HL-60 (cell line): ENCODE measurements at regions not wholly inside any gene's neighbourhood (a gene's known extent, or its start where the extent isn't known, plus 50 kb on each side); places are given as distances from the start of the nearest gene placed in this dataset.

Experiments used
- DNase-seq, 2 experiments: peaks; one replicate each; pipeline ENCODE4 v3.0.0-alpha.2; 2010 to 2020; ENCODE audit warnings: low read depth in 1 of 2, low spot score in 1 of 2
- H3K27ac ChIP-seq: fragments of 250-450 bp; sonication (Bioruptor Pico); replicated peaks from 2 replicates; pipeline ENCODE4 v1.5.1; 2020; ENCODE audit warnings: mild to moderate bottlenecking, moderate library complexity
- H3K27me3 ChIP-seq: fragments of 250-450 bp; sonication (Bioruptor Pico); 2 replicates; pipeline ENCODE4 v1.5.1; 2021; ENCODE audit warnings: mild to moderate bottlenecking, moderate library complexity; ENCODE audit not compliant: insufficient read depth, poor library complexity, severe bottlenecking
- H3K4me3 ChIP-seq: replicated peaks from 2 replicates; pipeline ENCODE4 v1.5.1; 2011; ENCODE audit warnings: mild to moderate bottlenecking, control low read depth, low read length; ENCODE audit not compliant: insufficient read depth
- CTCF ChIP-seq: IDR thresholded peaks from one replicate; pipeline ENCODE4 v1.5.1; 2011; ENCODE audit warnings: low read length, control low read depth, inconsistent platforms; ENCODE audit not compliant: insufficient read depth
- GABPA ChIP-seq: IDR thresholded peaks from 2 replicates; pipeline ENCODE4 v1.6.1; 2012; ENCODE audit warnings: low read depth
- POLR2AphosphoS5 ChIP-seq: IDR thresholded peaks from 2 replicates; pipeline ENCODE4 v1.6.1; 2012; ENCODE audit warnings: low read depth
- REST ChIP-seq: IDR thresholded peaks from 2 replicates; pipeline ENCODE4 v1.6.1; 2012; ENCODE audit warnings: low read depth; ENCODE audit not compliant: insufficient replicate concordance
- SPI1 ChIP-seq: IDR thresholded peaks from 2 replicates; pipeline ENCODE4 v1.6.1; 2012; ENCODE audit warnings: low read depth, mild to moderate bottlenecking, borderline replicate concordance

- TF ChIP-seq CTCF (no peak), SPI1 (no peak), GABPA (no peak), REST (no peak), POLR2AphosphoS5 (no peak)
- H3K4me3 ChIP-seq: no peak overlapping the region
- no peaks in the 10 kb centered on the region for H3K27me3 ChIP-seq
- H3K27ac ChIP-seq: no peak overlapping the region
- DNase-seq: no peak
Measured at GRCh38 chr7:114364151-114364550, 50.5 kb upstream of the FOXP2 start.

GRCh38 chr7:114363292-114363691 is 51.3 kb upstream of the FOXP2 start:
- Histone ChIP-seq H3K4me3 (no peak overlapping the region), H3K27me3 (no peaks in the 10 kb centered on the region), H3K27ac (no peak overlapping the region)
- DNase-seq: no peak
- no peak for TF ChIP-seq CTCF
- TF ChIP-seq POLR2AphosphoS5: no peak
- no peak for TF ChIP-seq GABPA
- no peak for TF ChIP-seq SPI1
- no peak for TF ChIP-seq REST

- TF ChIP-seq GABPA (no peak), CTCF (no peak), REST (no peak), POLR2AphosphoS5 (no peak), SPI1 (no peak)
- Histone ChIP-seq H3K27ac (no peak overlapping the region), H3K4me3 (no peak overlapping the region), H3K27me3 (peaks cover 2% of the 10 kb centered on the region)
- DNase-seq: no peak
Measured at GRCh38 chr7:114358911-114359310, 55.7 kb upstream of the FOXP2 start.
